Pancreas (tissue), 10 donors: ENCODE measurements at regions not wholly inside any gene's neighbourhood (a gene's known extent, or its start where the extent isn't known, plus 50 kb on each side); places are given as distances from the start of the nearest gene placed in this dataset.

ENCODE experiments used
- ATAC-seq, 4 donors: fragments of 200-7000 bp; cut with Tn5 transposase; one replicate each; pipeline versions ENCODE4 v1.8.0 to v1.9.1; 2020; ENCODE audit warnings: mild to moderate bottlenecking in 4 of 4, moderate library complexity in 4 of 4
- DNase-seq, 6 donors: peaks; one replicate each; pipeline ENCODE4 v3.0.0-alpha.2; 2020
- FAIRE-seq: peaks from 2 replicates; lab custom pipeline; 2012; peaks lifted over from hg19 to GRCh38; lab: Jason Lieb, UNC
- H3K27ac ChIP-seq, 4 donors: fragments of 200-600 bp; sonication (generic); 1 replicate in 3 of 4; 2 replicates in 1 of 4; pipeline versions ENCODE4 v1.5.0 to v1.8.0; 2020
- H3K27me3 ChIP-seq, 4 donors: fragments of 200-600 bp; one replicate each; pipeline ENCODE4 v1.8.0; 2021
- H3K36me3 ChIP-seq, 3 donors: fragments of 200-600 bp; sonication (generic) in 1 of 3; one replicate each; pipeline versions ENCODE4 v1.5.0 to v1.8.0; 2020 to 2021
- H3K4me1 ChIP-seq, 3 donors: fragments of 200-600 bp; one replicate each; pipeline ENCODE4 v1.8.0; 2021
- H3K4me3 ChIP-seq, 4 donors: fragments of 200-600 bp; sonication (generic) in 2 of 4; one replicate each; pipeline versions ENCODE4 v1.5.0 to v1.8.0; 2020 to 2021
- H3K9me3 ChIP-seq, 4 donors: fragments of 200-600 bp; one replicate each; pipeline ENCODE4 v1.8.0; 2021
- CTCF ChIP-seq, 4 donors: fragments of 200-600 bp; sonication (generic) in 3 of 4; IDR thresholded peaks; one replicate each; pipeline versions ENCODE4 v1.5.0 to v1.8.0; 2021; ENCODE audit warnings: antibody characterized with exemption in 4 of 4
- WGBS, 2 donors: extraction: QIAGEN DNeasy Blood & Tissue Kit; methylation state at CpG; one replicate each; pipeline ENCODE4 v1.1.7; 2013; 5-methylcytosine and 5-hydroxymethylcytosine counted together
- intact Hi-C, 3 donors: fragments of 100-400 bp; cut with DNase I; formaldehyde crosslinking; loops; one replicate each; pipeline versions ENCODE4 v1.11.1 to v1.14.2; 2022
- donor health status: healthy with polysubstance abuse.
- donor health status: DM: no; HTN: no; CAD: no; lungs with moderate emphysema.
- donor health status: DM: no; HTN: no; CAD: no.
- donor health status: control.
- donor health status: control.
- donor health status: Bipolar disorder and iron deficiency.
- donor health status: DM: yes; HTN: yes; CAD: no.
- donor health status: DM: no; HTN: no; CAD: no.
- donor health status: DM: no; HTN: no; CAD: no.
- donor health status: DM: yes; HTN: yes; CAD: no.

GRCh38 chr11:116072133-116072532 is 567.9 kb upstream of the CADM1 start:
- TF ChIP-seq CTCF (IDR thresholded peaks at IDR 0.05), result no peak
- H3K4me1 ChIP-seq, result no peaks in the 10 kb centered on the region
- H3K9me3 ChIP-seq, result no peaks in the 10 kb centered on the region
- H3K27me3 ChIP-seq, result peaks cover 0 to 5% (median 0%) of the 10 kb centered on the region in 4 donors
- WGBS, 2 donors, result 52 to 64% methylated on average over 4 of the region's 4 CpGs
- H3K36me3 ChIP-seq, result no peaks in the 10 kb centered on the region
- DNase-seq (no peak), FAIRE-seq (no peak), ATAC-seq (no peak)
- no peak overlapping the region for H3K4me3 ChIP-seq
- no peak overlapping the region for H3K27ac ChIP-seq
- intact Hi-C loops, result no loop called here

GRCh38 chr11:116071241-116071640 is 567.0 kb upstream of the CADM1 start:
- Histone ChIP-seq H3K4me1 (no peaks in the 10 kb centered on the region), H3K36me3 (no peaks in the 10 kb centered on the region), H3K9me3 (no peaks in the 10 kb centered on the region), H3K27me3 (peaks cover 0 to 3% (median 0%) of the 10 kb centered on the region in 4 donors), H3K4me3 (no peak overlapping the region), H3K27ac (no peak overlapping the region)
- no peak for DNase-seq
- FAIRE-seq, result no peak
- no peak for TF ChIP-seq CTCF (IDR thresholded peaks at IDR 0.05)
- ATAC-seq, result no peak
- whole genome bisulfite sequencing, 2 donors, result 57 to 72% methylated on average over 6 of the region's 6 CpGs
- intact Hi-C loops, result no loop called here

- H3K36me3 ChIP-seq, result no peaks in the 10 kb centered on the region
- WGBS, 2 donors, result 44 to 60% methylated on average over 4 of the region's 4 CpGs
- H3K27ac ChIP-seq, result no peak overlapping the region
- DNase-seq (no peak), FAIRE-seq (no peak), ATAC-seq (no peak)
- H3K9me3 ChIP-seq, result no peaks in the 10 kb centered on the region
- H3K27me3 ChIP-seq, result no peaks in the 10 kb centered on the region
- no peaks in the 10 kb centered on the region for H3K4me1 ChIP-seq
- no peak overlapping the region for H3K4me3 ChIP-seq
- no peak for TF ChIP-seq CTCF (IDR thresholded peaks at IDR 0.05)
- intact Hi-C loops, result no loop called here
Observed at GRCh38 chr11:116070520-116070919, 566.3 kb upstream of the CADM1 start.

GRCh38 chr11:116066777-116067176 is 562.6 kb upstream of the CADM1 start:
- Histone ChIP-seq H3K27me3 (peaks cover 0 to 5% (median 0%) of the 10 kb centered on the region in 4 donors), H3K36me3 (no peaks in the 10 kb centered on the region), H3K9me3 (no peaks in the 10 kb centered on the region), H3K4me1 (no peaks in the 10 kb centered on the region), H3K27ac (no peak overlapping the region), H3K4me3 (no peak overlapping the region)
- TF ChIP-seq CTCF (IDR thresholded peaks at IDR 0.05), result no peak
- ATAC-seq, result no peak
- intact Hi-C loops, result no loop called here
- DNase-seq, result no peak
- FAIRE-seq, result no peak
- 50 to 59% methylated on average over 6 of the region's 6 CpGs for WGBS, 2 donors

- no peak for ATAC-seq
- no peak overlapping the region for H3K27ac ChIP-seq
- H3K9me3 ChIP-seq, result no peaks in the 10 kb centered on the region
- DNase-seq, result no peak
- peaks cover 0 to 5% (median 0%) of the 10 kb centered on the region in 4 donors for H3K27me3 ChIP-seq
- no peak for FAIRE-seq
- no peaks in the 10 kb centered on the region for H3K4me1 ChIP-seq
- intact Hi-C loops, result no loop called here
- TF ChIP-seq CTCF (IDR thresholded peaks at IDR 0.05), result no peak
- no peaks in the 10 kb centered on the region for H3K36me3 ChIP-seq
- 70 to 75% methylated on average over 8 of the region's 8 CpGs for WGBS, 2 donors
- H3K4me3 ChIP-seq, result no peak overlapping the region
Observed at GRCh38 chr11:116065986-116066385, 561.8 kb upstream of the CADM1 start.
